ENCODE measurements at regions not wholly inside any gene's neighbourhood (a gene's known extent, or its start where the extent isn't known, plus 50 kb on each side); places are given as distances from the start of the nearest gene placed in this dataset.

- TF ChIP-seq FOXM1 (IDR thresholded peaks at IDR 0.05; ENCODE audit: borderline replicate concordance, low read depth) (no peak), CEBPB (IDR thresholded peaks at IDR 0.05) (no peak), RAD21 (IDR thresholded peaks at IDR 0.05; ENCODE audit: low read depth) (no peak), TCF12 (IDR thresholded peaks at IDR 0.05; ENCODE audit: low read depth) (no peak), TEAD4 (IDR thresholded peaks at IDR 0.05) (no peak), NFIC (IDR thresholded peaks at IDR 0.05) (no peak), EP300 (IDR thresholded peaks at IDR 0.05; ENCODE audit: borderline replicate concordance) (no peak), CREB1 (IDR thresholded peaks at IDR 0.05; ENCODE audit: low read depth) (no peak), TAF1 (IDR thresholded peaks at IDR 0.05; ENCODE audit: low read depth) (no peak), ZBTB7A (IDR thresholded peaks at IDR 0.05; ENCODE audit: low read depth) (no peak), REST (IDR thresholded peaks at IDR 0.05; ENCODE audit: low read depth) (no peak), YY1 (IDR thresholded peaks at IDR 0.05; ENCODE audit: low read depth) (no peak), EGR1 (IDR thresholded peaks at IDR 0.05) (no peak)
- TF ChIP-seq, protein P1, sequence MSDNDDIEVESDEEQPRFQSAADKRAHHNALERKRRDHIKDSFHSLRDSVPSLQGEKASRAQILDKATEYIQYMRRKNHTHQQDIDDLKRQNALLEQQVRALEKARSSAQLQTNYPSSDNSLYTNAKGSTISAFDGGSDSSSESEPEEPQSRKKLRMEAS (IDR thresholded peaks at IDR 0.05) = no peak
- TF ChIP-seq, protein P2, sequence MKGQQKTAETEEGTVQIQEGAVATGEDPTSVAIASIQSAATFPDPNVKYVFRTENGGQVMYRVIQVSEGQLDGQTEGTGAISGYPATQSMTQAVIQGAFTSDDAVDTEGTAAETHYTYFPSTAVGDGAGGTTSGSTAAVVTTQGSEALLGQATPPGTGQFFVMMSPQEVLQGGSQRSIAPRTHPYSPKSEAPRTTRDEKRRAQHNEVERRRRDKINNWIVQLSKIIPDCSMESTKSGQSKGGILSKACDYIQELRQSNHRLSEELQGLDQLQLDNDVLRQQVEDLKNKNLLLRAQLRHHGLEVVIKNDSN (IDR thresholded peaks at IDR 0.05) = no peak
Measured at GRCh38 chr7:130900471-130901076, 166.6 kb upstream of the KLF14 start.

DNA sequence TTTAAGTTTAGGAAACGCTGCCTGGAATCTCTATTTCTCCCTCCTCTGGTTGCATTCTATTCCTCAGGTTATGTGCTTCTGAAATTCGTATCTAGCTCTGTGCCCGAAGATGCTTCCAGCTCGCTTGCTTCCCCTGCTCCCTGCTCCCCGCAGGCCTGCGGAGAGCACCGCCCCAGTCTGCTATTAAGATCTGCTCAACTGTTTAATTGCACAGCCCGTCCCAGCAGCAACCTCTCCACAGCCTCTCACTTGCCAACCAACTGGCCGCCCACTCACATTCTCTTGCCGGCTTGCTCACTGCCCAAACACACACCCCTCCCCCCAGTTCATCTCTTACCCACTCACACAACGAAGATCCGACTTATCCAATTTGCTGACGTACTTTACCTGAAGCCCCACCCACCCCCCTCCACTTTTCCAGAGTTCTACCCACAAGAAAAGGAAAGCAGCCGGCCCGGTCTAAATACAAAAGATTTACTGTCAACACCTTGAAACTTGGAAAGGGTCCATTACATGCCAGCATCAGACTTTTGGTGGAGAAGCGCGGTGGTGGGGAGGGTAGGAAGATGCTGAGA lies 167.3 kb upstream of the KLF14 start:
- TF ChIP-seq, protein P2 (IDR thresholded peaks at IDR 0.05) = no peak
- peak; percentile 97 for TF ChIP-seq NFIC (IDR thresholded peaks at IDR 0.05)
- 0 out of 2 replicates have a peak, but pooled peaks have one; percentile 6 for TF ChIP-seq CREB1 (IDR thresholded peaks at IDR 0.05; ENCODE audit: low read depth)
- TF ChIP-seq EGR1 (IDR thresholded peaks at IDR 0.05) = peak; percentile 97
- TF ChIP-seq TEAD4 (IDR thresholded peaks at IDR 0.05) = peak; percentile 85
- no peak for TF ChIP-seq TAF1 (IDR thresholded peaks at IDR 0.05; ENCODE audit: low read depth)
- no peak for TF ChIP-seq REST (IDR thresholded peaks at IDR 0.05; ENCODE audit: low read depth)
- TF ChIP-seq, protein P1 (IDR thresholded peaks at IDR 0.05) = peak; percentile 57; the same call in 1 of the 2 replicates
- TF ChIP-seq RAD21 (IDR thresholded peaks at IDR 0.05; ENCODE audit: low read depth) = peak; percentile 11; the same call in 1 of the 2 replicates
- TF ChIP-seq YY1 (IDR thresholded peaks at IDR 0.05; ENCODE audit: low read depth) = 0 out of 2 replicates have a peak, but pooled peaks have one; percentile 25
- TF ChIP-seq ZBTB7A (IDR thresholded peaks at IDR 0.05; ENCODE audit: low read depth) = no peak
- peak; percentile 74 for TF ChIP-seq EP300 (IDR thresholded peaks at IDR 0.05; ENCODE audit: borderline replicate concordance)
- peak; percentile 92 for TF ChIP-seq TCF12 (IDR thresholded peaks at IDR 0.05; ENCODE audit: low read depth)
- 0 out of 2 replicates have a peak, but pooled peaks have one; percentile 44 for TF ChIP-seq FOXM1 (IDR thresholded peaks at IDR 0.05; ENCODE audit: borderline replicate concordance, low read depth)
- peak; percentile 49; the same call in 1 of the 2 replicates for TF ChIP-seq CEBPB (IDR thresholded peaks at IDR 0.05)

DNA sequence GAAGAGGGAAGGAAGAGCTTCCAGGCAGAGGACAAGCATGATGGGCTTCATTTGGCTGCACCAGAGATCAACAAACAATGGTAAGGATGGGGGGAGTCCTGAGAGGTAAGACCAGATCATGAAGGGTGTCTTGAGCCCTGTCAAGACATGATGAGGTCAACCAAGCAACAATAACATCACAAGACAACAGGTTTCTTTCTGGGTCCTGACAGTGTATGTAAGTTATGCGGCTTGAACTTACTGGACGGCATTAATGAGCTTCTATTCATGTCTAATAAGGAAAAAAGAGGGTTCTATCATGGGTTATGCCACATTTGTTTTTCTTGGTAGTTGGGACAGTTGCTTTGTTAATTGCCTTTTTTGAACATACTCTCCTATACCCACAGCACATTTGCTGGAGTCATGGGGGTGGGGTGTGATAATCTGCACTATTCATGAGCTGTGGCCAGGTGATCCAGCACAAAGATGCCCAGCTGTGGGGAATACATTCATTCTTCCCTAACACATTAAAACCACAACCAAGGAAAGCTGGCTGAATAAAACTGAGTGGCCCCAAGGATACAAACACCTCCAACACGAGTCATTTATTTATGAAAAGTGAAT lies 168.8 kb upstream of the KLF14 start:
- no peak for TF ChIP-seq CEBPB (IDR thresholded peaks at IDR 0.05)
- TF ChIP-seq YY1 (IDR thresholded peaks at IDR 0.05; ENCODE audit: low read depth) = no peak
- TF ChIP-seq, protein P2 (IDR thresholded peaks at IDR 0.05) = no peak
- TF ChIP-seq ZBTB7A (IDR thresholded peaks at IDR 0.05; ENCODE audit: low read depth) = no peak
- no peak for TF ChIP-seq NFIC (IDR thresholded peaks at IDR 0.05)
- TF ChIP-seq EGR1 (IDR thresholded peaks at IDR 0.05) = no peak
- no peak for TF ChIP-seq TCF12 (IDR thresholded peaks at IDR 0.05; ENCODE audit: low read depth)
- TF ChIP-seq TAF1 (IDR thresholded peaks at IDR 0.05; ENCODE audit: low read depth) = no peak
- TF ChIP-seq FOXM1 (IDR thresholded peaks at IDR 0.05; ENCODE audit: borderline replicate concordance, low read depth) = no peak
- TF ChIP-seq EP300 (IDR thresholded peaks at IDR 0.05; ENCODE audit: borderline replicate concordance) = no peak
- TF ChIP-seq CREB1 (IDR thresholded peaks at IDR 0.05; ENCODE audit: low read depth) = no peak
- TF ChIP-seq RAD21 (IDR thresholded peaks at IDR 0.05; ENCODE audit: low read depth) = no peak
- TF ChIP-seq, protein P1 (IDR thresholded peaks at IDR 0.05) = no peak
- TF ChIP-seq REST (IDR thresholded peaks at IDR 0.05; ENCODE audit: low read depth) = no peak
- no peak for TF ChIP-seq TEAD4 (IDR thresholded peaks at IDR 0.05)

Data from Ishikawa (cell line).